ENCODE measurements at regions not wholly inside any gene's neighbourhood (a gene's known extent, or its start where the extent isn't known, plus 50 kb on each side); places are given as distances from the start of the nearest gene placed in this dataset.

GRCh38 chr9:22574740-22575139 lies 128.1 kb downstream of the DMRTA1 start:
- Histone ChIP-seq H3K27me3 (ENCODE audit: control insufficient read depth in 1 of 2, insufficient read depth in 2 of 2, low read length in 2 of 2) (no peaks in the 10 kb centered on the region), H3K27ac (ENCODE audit: low read depth, low read length) (no peak overlapping the region), H3K9ac (ENCODE audit: low read depth in 1 of 2, low read length in 2 of 2) (no peak overlapping the region), H3K4me1 (ENCODE audit: control insufficient read depth in 1 of 2, insufficient read depth in 2 of 2, low read length in 2 of 2) (no peaks in the 10 kb centered on the region), H3K36me3 (ENCODE audit: control insufficient read depth in 1 of 2, insufficient read depth in 2 of 2, low read length in 2 of 2) (no peaks in the 10 kb centered on the region), H3K4me3 (ENCODE audit: low read depth in 1 of 2, low read length in 2 of 2) (no peak overlapping the region), H3K9me3 (ENCODE audit: control insufficient read depth in 1 of 2, low read length in 2 of 2) (peaks cover 0 to 6% of the 10 kb centered on the region in 2 donors)

GRCh38 chr9:22580788-22581187 lies 134.2 kb downstream of the DMRTA1 start:
- Histone ChIP-seq H3K27ac (ENCODE audit: low read depth, low read length) (no peak overlapping the region), H3K9ac (ENCODE audit: low read depth in 1 of 2, low read length in 2 of 2) (no peak overlapping the region), H3K36me3 (ENCODE audit: control insufficient read depth in 1 of 2, insufficient read depth in 2 of 2, low read length in 2 of 2) (no peaks in the 10 kb centered on the region), H3K27me3 (ENCODE audit: control insufficient read depth in 1 of 2, insufficient read depth in 2 of 2, low read length in 2 of 2) (no peaks in the 10 kb centered on the region), H3K9me3 (ENCODE audit: control insufficient read depth in 1 of 2, low read length in 2 of 2) (peaks cover 5 to 11% of the 10 kb centered on the region in 2 donors), H3K4me1 (ENCODE audit: control insufficient read depth in 1 of 2, insufficient read depth in 2 of 2, low read length in 2 of 2) (no peaks in the 10 kb centered on the region), H3K4me3 (ENCODE audit: low read depth in 1 of 2, low read length in 2 of 2) (no peak overlapping the region)

GRCh38 chr9:22582221-22582620 lies 135.6 kb downstream of the DMRTA1 start:
- no peak overlapping the region for H3K9ac ChIP-seq (ENCODE audit: low read depth in 1 of 2, low read length in 2 of 2)
- H3K27ac ChIP-seq (ENCODE audit: low read depth, low read length): no peak overlapping the region
- no peaks in the 10 kb centered on the region for H3K4me1 ChIP-seq (ENCODE audit: control insufficient read depth in 1 of 2, insufficient read depth in 2 of 2, low read length in 2 of 2)
- no peaks in the 10 kb centered on the region for H3K36me3 ChIP-seq (ENCODE audit: control insufficient read depth in 1 of 2, insufficient read depth in 2 of 2, low read length in 2 of 2)
- H3K27me3 ChIP-seq (ENCODE audit: control insufficient read depth in 1 of 2, insufficient read depth in 2 of 2, low read length in 2 of 2): no peaks in the 10 kb centered on the region
- peaks cover 5 to 11% of the 10 kb centered on the region in 2 donors for H3K9me3 ChIP-seq (ENCODE audit: control insufficient read depth in 1 of 2, low read length in 2 of 2)
- H3K4me3 ChIP-seq (ENCODE audit: low read depth in 1 of 2, low read length in 2 of 2): no peak overlapping the region

- no peak overlapping the region for H3K9ac ChIP-seq (ENCODE audit: low read depth in 1 of 2, low read length in 2 of 2)
- H3K27me3 ChIP-seq (ENCODE audit: control insufficient read depth in 1 of 2, insufficient read depth in 2 of 2, low read length in 2 of 2): no peaks in the 10 kb centered on the region
- H3K4me1 ChIP-seq (ENCODE audit: control insufficient read depth in 1 of 2, insufficient read depth in 2 of 2, low read length in 2 of 2): no peaks in the 10 kb centered on the region
- no peaks in the 10 kb centered on the region for H3K36me3 ChIP-seq (ENCODE audit: control insufficient read depth in 1 of 2, insufficient read depth in 2 of 2, low read length in 2 of 2)
- no peak overlapping the region for H3K27ac ChIP-seq (ENCODE audit: low read depth, low read length)
- no peaks in the 10 kb centered on the region for H3K9me3 ChIP-seq (ENCODE audit: control insufficient read depth in 1 of 2, low read length in 2 of 2)
- no peak overlapping the region for H3K4me3 ChIP-seq (ENCODE audit: low read depth in 1 of 2, low read length in 2 of 2)
These were observed 142.3 kb downstream of the DMRTA1 start for GRCh38 chr9:22588918-22589317.

- no peak overlapping the region for H3K27ac ChIP-seq (ENCODE audit: low read depth, low read length)
- no peak overlapping the region for H3K9ac ChIP-seq (ENCODE audit: low read depth in 1 of 2, low read length in 2 of 2)
- H3K4me3 ChIP-seq (ENCODE audit: low read depth in 1 of 2, low read length in 2 of 2): no peak overlapping the region
- no peaks in the 10 kb centered on the region for H3K9me3 ChIP-seq (ENCODE audit: control insufficient read depth in 1 of 2, low read length in 2 of 2)
- H3K27me3 ChIP-seq (ENCODE audit: control insufficient read depth in 1 of 2, insufficient read depth in 2 of 2, low read length in 2 of 2): no peaks in the 10 kb centered on the region
- H3K36me3 ChIP-seq (ENCODE audit: control insufficient read depth in 1 of 2, insufficient read depth in 2 of 2, low read length in 2 of 2): no peaks in the 10 kb centered on the region
- H3K4me1 ChIP-seq (ENCODE audit: control insufficient read depth in 1 of 2, insufficient read depth in 2 of 2, low read length in 2 of 2): no peaks in the 10 kb centered on the region
These were observed 143.9 kb downstream of the DMRTA1 start for GRCh38 chr9:22590336-22591033.

- no peak overlapping the region for H3K4me3 ChIP-seq (ENCODE audit: low read depth in 1 of 2, low read length in 2 of 2)
- H3K9ac ChIP-seq (ENCODE audit: low read depth in 1 of 2, low read length in 2 of 2): no peak overlapping the region
- H3K27ac ChIP-seq (ENCODE audit: low read depth, low read length): no peak overlapping the region
- no peaks in the 10 kb centered on the region for H3K9me3 ChIP-seq (ENCODE audit: control insufficient read depth in 1 of 2, low read length in 2 of 2)
- H3K4me1 ChIP-seq (ENCODE audit: control insufficient read depth in 1 of 2, insufficient read depth in 2 of 2, low read length in 2 of 2): no peaks in the 10 kb centered on the region
- H3K36me3 ChIP-seq (ENCODE audit: control insufficient read depth in 1 of 2, insufficient read depth in 2 of 2, low read length in 2 of 2): no peaks in the 10 kb centered on the region
- no peaks in the 10 kb centered on the region for H3K27me3 ChIP-seq (ENCODE audit: control insufficient read depth in 1 of 2, insufficient read depth in 2 of 2, low read length in 2 of 2)
These were observed 149.2 kb downstream of the DMRTA1 start for GRCh38 chr9:22595805-22596204.

GRCh38 chr9:22617156-22617555 lies 170.5 kb downstream of the DMRTA1 start:
- Histone ChIP-seq H3K27me3 (ENCODE audit: control insufficient read depth in 1 of 2, insufficient read depth in 2 of 2, low read length in 2 of 2) (no peaks in the 10 kb centered on the region), H3K9ac (ENCODE audit: low read depth in 1 of 2, low read length in 2 of 2) (no peak overlapping the region), H3K4me3 (ENCODE audit: low read depth in 1 of 2, low read length in 2 of 2) (no peak overlapping the region), H3K27ac (ENCODE audit: low read depth, low read length) (no peak overlapping the region), H3K4me1 (ENCODE audit: control insufficient read depth in 1 of 2, insufficient read depth in 2 of 2, low read length in 2 of 2) (no peaks in the 10 kb centered on the region), H3K9me3 (ENCODE audit: control insufficient read depth in 1 of 2, low read length in 2 of 2) (peaks cover 3 to 5% of the 10 kb centered on the region in 2 donors), H3K36me3 (ENCODE audit: control insufficient read depth in 1 of 2, insufficient read depth in 2 of 2, low read length in 2 of 2) (no peaks in the 10 kb centered on the region)

- no peaks in the 10 kb centered on the region for H3K36me3 ChIP-seq (ENCODE audit: control insufficient read depth in 1 of 2, insufficient read depth in 2 of 2, low read length in 2 of 2)
- H3K27ac ChIP-seq (ENCODE audit: low read depth, low read length): no peak overlapping the region
- H3K27me3 ChIP-seq (ENCODE audit: control insufficient read depth in 1 of 2, insufficient read depth in 2 of 2, low read length in 2 of 2): no peaks in the 10 kb centered on the region
- H3K9ac ChIP-seq (ENCODE audit: low read depth in 1 of 2, low read length in 2 of 2): no peak overlapping the region
- H3K9me3 ChIP-seq (ENCODE audit: control insufficient read depth in 1 of 2, low read length in 2 of 2): peaks cover 0 to 10% of the 10 kb centered on the region in 2 donors
- no peaks in the 10 kb centered on the region for H3K4me1 ChIP-seq (ENCODE audit: control insufficient read depth in 1 of 2, insufficient read depth in 2 of 2, low read length in 2 of 2)
- H3K4me3 ChIP-seq (ENCODE audit: low read depth in 1 of 2, low read length in 2 of 2): no peak overlapping the region
These were observed 176.2 kb downstream of the DMRTA1 start for GRCh38 chr9:22622815-22623214.

- Histone ChIP-seq H3K4me1 (ENCODE audit: control insufficient read depth in 1 of 2, insufficient read depth in 2 of 2, low read length in 2 of 2) (no peaks in the 10 kb centered on the region), H3K36me3 (ENCODE audit: control insufficient read depth in 1 of 2, insufficient read depth in 2 of 2, low read length in 2 of 2) (no peaks in the 10 kb centered on the region), H3K27me3 (ENCODE audit: control insufficient read depth in 1 of 2, insufficient read depth in 2 of 2, low read length in 2 of 2) (no peaks in the 10 kb centered on the region), H3K9me3 (ENCODE audit: control insufficient read depth in 1 of 2, low read length in 2 of 2) (peaks cover 0 to 10% of the 10 kb centered on the region in 2 donors), H3K9ac (ENCODE audit: low read depth in 1 of 2, low read length in 2 of 2) (no peak overlapping the region), H3K27ac (ENCODE audit: low read depth, low read length) (no peak overlapping the region), H3K4me3 (ENCODE audit: low read depth in 1 of 2, low read length in 2 of 2) (no peak overlapping the region)
These were observed 176.6 kb downstream of the DMRTA1 start for GRCh38 chr9:22623236-22623635.

- no peaks in the 10 kb centered on the region for H3K36me3 ChIP-seq (ENCODE audit: control insufficient read depth in 1 of 2, insufficient read depth in 2 of 2, low read length in 2 of 2)
- H3K4me1 ChIP-seq (ENCODE audit: control insufficient read depth in 1 of 2, insufficient read depth in 2 of 2, low read length in 2 of 2): no peaks in the 10 kb centered on the region
- no peak overlapping the region for H3K27ac ChIP-seq (ENCODE audit: low read depth, low read length)
- no peak overlapping the region for H3K4me3 ChIP-seq (ENCODE audit: low read depth in 1 of 2, low read length in 2 of 2)
- H3K9me3 ChIP-seq (ENCODE audit: control insufficient read depth in 1 of 2, low read length in 2 of 2): peaks cover 0 to 7% of the 10 kb centered on the region in 2 donors
- H3K27me3 ChIP-seq (ENCODE audit: control insufficient read depth in 1 of 2, insufficient read depth in 2 of 2, low read length in 2 of 2): no peaks in the 10 kb centered on the region
- no peak overlapping the region for H3K9ac ChIP-seq (ENCODE audit: low read depth in 1 of 2, low read length in 2 of 2)
These were observed 178.9 kb downstream of the DMRTA1 start for GRCh38 chr9:22625540-22625939.
